Panc1 (cell line): ENCODE measurements at regions not wholly inside any gene's neighbourhood (a gene's known extent, or its start where the extent isn't known, plus 50 kb on each side); places are given as distances from the start of the nearest gene placed in this dataset.

Source experiments
- ATAC-seq: fragments of 200-7000 bp; cut with Tn5 transposase; 2 replicates; pipeline ENCODE4 v1.9.1; 2020; ENCODE audit warnings: mild to moderate bottlenecking, moderate library complexity
- BruUV-seq: library from RNA; stranded (reverse); fragments of 400-500 nt; replicated peaks from 2 replicates; lab custom pipeline; 2021; lab: Mats Ljungman, UMichigan
- CTCF ChIA-PET: fragments of 300-600 bp; sonication (Branson Sonifier 250); formaldehyde crosslinking; loops from one replicate; lab custom pipeline; 2022; ENCODE audit warnings: antibody characterized with exemption; lab: Charles Lee
- POLR2A ChIA-PET: fragments of 300-600 bp; sonication (Branson Sonifier 250); formaldehyde crosslinking; loops from one replicate; lab custom pipeline; 2022; ENCODE audit warnings: antibody characterized with exemption; lab: Charles Lee
- DNase-seq: peaks from one replicate; pipeline ENCODE4 v3.0.0-alpha.2; 2010; ENCODE audit warnings: low read depth, low spot score
- H3K27ac ChIP-seq: 2 replicates; pipeline ENCODE4 v1.5.1; 2011; ENCODE audit warnings: mild to moderate bottlenecking, low read length, inconsistent platforms
- H3K27me3 ChIP-seq: fragments of 200-500 bp; sonication (Bioruptor generic); 2 replicates; pipeline ENCODE4 v1.6.0; 2014; ENCODE audit warnings: low read length, inconsistent platforms; ENCODE audit not compliant: control insufficient read depth, insufficient read depth
- H3K36me3 ChIP-seq: fragments of 200-500 bp; sonication (Bioruptor generic); 2 replicates; pipeline ENCODE4 v1.5.1; 2014; ENCODE audit warnings: inconsistent platforms, mild to moderate bottlenecking, low read length, moderate library complexity; ENCODE audit not compliant: control insufficient read depth, insufficient read depth
- H3K4me1 ChIP-seq: 2 replicates; pipeline ENCODE4 v1.5.1; 2011; ENCODE audit warnings: inconsistent platforms, mild to moderate bottlenecking, low read length, moderate library complexity; ENCODE audit not compliant: control insufficient read depth, insufficient read depth
- H3K4me3 ChIP-seq, 2 experiments: 2 replicates each; pipeline ENCODE4 v1.5.1; 2011 to 2012; ENCODE audit warnings: low read depth in 2 of 2, low read length in 2 of 2, mild to moderate bottlenecking in 2 of 2, inconsistent platforms in 1 of 2, moderate library complexity in 1 of 2
- H3K9me3 ChIP-seq: fragments of 200-500 bp; sonication (Bioruptor generic); 2 replicates; pipeline ENCODE4 v1.5.1; 2014; ENCODE audit warnings: low read depth, mild to moderate bottlenecking, inconsistent platforms, low read length, moderate library complexity; ENCODE audit not compliant: control insufficient read depth, insufficient read depth
- CTCF ChIP-seq: fragments of 450-650 bp; IDR thresholded peaks from 2 replicates; pipeline ENCODE4 v1.5.1; 2017; ENCODE audit warnings: mild to moderate bottlenecking
- POLR2AphosphoS5 ChIP-seq: IDR thresholded peaks from 2 replicates; pipeline ENCODE4 v1.6.1; 2012; ENCODE audit warnings: mild to moderate bottlenecking, low read depth, low read length, moderate library complexity
- REST ChIP-seq, 2 experiments: IDR thresholded peaks; 2 replicates each; pipeline ENCODE4 v1.6.1; 2011 to 2012; ENCODE audit warnings: low read depth in 2 of 2, control low read depth in 1 of 2, low read length in 1 of 2, mild to moderate bottlenecking in 1 of 2, moderate library complexity in 1 of 2; ENCODE audit not compliant: insufficient read depth in 1 of 2
- SIN3A ChIP-seq: IDR thresholded peaks from 2 replicates; pipeline ENCODE4 v1.6.1; 2012; ENCODE audit warnings: low read depth, mild to moderate bottlenecking, low read length, moderate library complexity, borderline replicate concordance; ENCODE audit not compliant: insufficient read depth
- TCF7L2 ChIP-seq: IDR thresholded peaks from 2 replicates; pipeline ENCODE4 v1.6.1; 2011; ENCODE audit warnings: mild to moderate bottlenecking, low read depth, low read length, inconsistent platforms
- in situ Hi-C: cut with HindIII; loops from 2 replicates; pipeline ENCODE4 v1.10.0; 2016; ENCODE audit warnings: low sequenced_read_pairs, low pct_unique_long_range_greater_than_20kb
- intact Hi-C: fragments of 100-400 bp; cut with micrococcal nuclease; formaldehyde crosslinking; loops from one replicate; pipeline ENCODE4 v1.10.0; 2022; ENCODE audit not compliant: unreplicated experiment

- intact Hi-C loops (no loop called here), in situ Hi-C loops (no loop called here)
- POLR2A ChIA-PET, result no interaction called here
- TF ChIP-seq REST (IDR thresholded peaks at IDR 0.05; ENCODE audit: insufficient read depth in 1 of 2, low read depth in 2 of 2, low read length in 1 of 2) (no peak), TCF7L2 (no peak), POLR2AphosphoS5 (no peak), CTCF (no peak)
- Histone ChIP-seq H3K4me3 (no peak overlapping the region), H3K27ac (no peak overlapping the region), H3K4me1 (no peaks in the 10 kb centered on the region), H3K36me3 (no peaks in the 10 kb centered on the region), H3K27me3 (no peaks in the 10 kb centered on the region), H3K9me3 (no peaks in the 10 kb centered on the region)
- no TSS peak for BruUV-seq
- CTCF ChIA-PET, result no interaction called here
- ATAC-seq, result no peak
- DNase-seq, result no peak
These were observed 375.1 kb upstream of the CDH19 start for GRCh38 chr18:66979009-66979408.

- Histone ChIP-seq H3K27me3 (no peaks in the 10 kb centered on the region), H3K27ac (no peak overlapping the region), H3K9me3 (no peaks in the 10 kb centered on the region), H3K4me3 (no peak overlapping the region), H3K36me3 (no peaks in the 10 kb centered on the region; the same call in 1 of the 2 replicates), H3K4me1 (no peaks in the 10 kb centered on the region)
- no TSS peak for BruUV-seq
- DNase-seq (no peak), ATAC-seq (no peak)
- ChIA-PET CTCF (no interaction called here), POLR2A (no interaction called here)
- TF ChIP-seq TCF7L2, result no peak
- in situ Hi-C loops, result no loop called here
- intact Hi-C loops, result no loop called here
These were observed 368.8 kb upstream of the CDH19 start for GRCh38 chr18:66972681-66973080.

- POLR2A ChIA-PET, result no interaction called here
- Histone ChIP-seq H3K27me3 (no peaks in the 10 kb centered on the region), H3K9me3 (no peaks in the 10 kb centered on the region), H3K4me1 (no peaks in the 10 kb centered on the region), H3K4me3 (no peak overlapping the region), H3K36me3 (no peaks in the 10 kb centered on the region; the same call in 1 of the 2 replicates), H3K27ac (no peak overlapping the region)
- no TSS peak for BruUV-seq
- CTCF ChIA-PET, result no interaction called here
- ATAC-seq (no peak), DNase-seq (no peak)
- intact Hi-C loops (no loop called here), in situ Hi-C loops (no loop called here)
- no peak for TF ChIP-seq TCF7L2
- no peak for TF ChIP-seq POLR2AphosphoS5
- TF ChIP-seq CTCF, result no peak
- no peak for TF ChIP-seq SIN3A
- TF ChIP-seq REST (IDR thresholded peaks at IDR 0.05; ENCODE audit: insufficient read depth in 1 of 2, low read depth in 2 of 2, low read length in 1 of 2), result no peak
These were observed 368.1 kb upstream of the CDH19 start for GRCh38 chr18:66971960-66972359.
